Ishikawa (cell line): ENCODE measurements at regions not wholly inside any gene's neighbourhood (a gene's known extent, or its start where the extent isn't known, plus 50 kb on each side); places are given as distances from the start of the nearest gene placed in this dataset.

Source experiments
- CEBPB ChIP-seq: IDR thresholded peaks from 2 replicates; pipeline ENCODE4 v1.6.1; 2012
- CREB1 ChIP-seq: IDR thresholded peaks from 2 replicates; pipeline ENCODE4 v1.6.1; 2012; ENCODE audit warnings: low read depth
- EGR1 ChIP-seq: IDR thresholded peaks from 2 replicates; pipeline ENCODE4 v1.6.1; 2012
- EP300 ChIP-seq: IDR thresholded peaks from 2 replicates; pipeline ENCODE4 v1.6.1; 2012; ENCODE audit warnings: borderline replicate concordance
- FOXM1 ChIP-seq: IDR thresholded peaks from 2 replicates; pipeline ENCODE4 v1.6.1; 2012; ENCODE audit warnings: low read depth, borderline replicate concordance
- MAX ChIP-seq: IDR thresholded peaks from 2 replicates; pipeline ENCODE4 v1.6.1; 2012
- NFIC ChIP-seq: IDR thresholded peaks from 2 replicates; pipeline ENCODE4 v1.6.1; 2012
- RAD21 ChIP-seq: IDR thresholded peaks from 2 replicates; pipeline ENCODE4 v1.6.1; 2012; ENCODE audit warnings: low read depth
- REST ChIP-seq: IDR thresholded peaks from 2 replicates; pipeline ENCODE4 v1.6.1; 2012; ENCODE audit warnings: low read depth, mild to moderate bottlenecking
- TAF1 ChIP-seq: IDR thresholded peaks from 2 replicates; pipeline ENCODE4 v1.6.1; 2012; ENCODE audit warnings: low read depth, mild to moderate bottlenecking
- TCF12 ChIP-seq: IDR thresholded peaks from 2 replicates; pipeline ENCODE4 v1.6.1; 2012; ENCODE audit warnings: low read depth
- TEAD4 ChIP-seq: IDR thresholded peaks from 2 replicates; pipeline ENCODE4 v1.6.1; 2012
- USF1 ChIP-seq: IDR thresholded peaks from 2 replicates; pipeline ENCODE4 v1.6.1; 2012
- YY1 ChIP-seq: IDR thresholded peaks from 2 replicates; pipeline ENCODE4 v1.6.1; 2012; ENCODE audit warnings: low read depth
- ZBTB7A ChIP-seq: IDR thresholded peaks from 2 replicates; pipeline ENCODE4 v1.6.1; 2012; ENCODE audit warnings: low read depth

GRCh38 chr1:30329263-30329753 is 394.1 kb downstream of the MATN1 start:
- TF ChIP-seq MAX = no peak
- no peak for TF ChIP-seq YY1
- TF ChIP-seq RAD21 = no peak
- TF ChIP-seq TEAD4 = no peak
- TF ChIP-seq USF1 = no peak
- no peak for TF ChIP-seq FOXM1
- no peak for TF ChIP-seq NFIC
- no peak for TF ChIP-seq CREB1
- TF ChIP-seq ZBTB7A = no peak
- no peak for TF ChIP-seq TCF12
- no peak for TF ChIP-seq REST
- no peak for TF ChIP-seq EP300
- no peak for TF ChIP-seq TAF1
- no peak for TF ChIP-seq CEBPB
- no peak for TF ChIP-seq EGR1

- no peak for TF ChIP-seq EP300
Observed at GRCh38 chr1:30328401-30329262, 394.8 kb downstream of the MATN1 start.

- no peak for TF ChIP-seq EP300
Observed at GRCh38 chr1:30328100-30328370, 395.4 kb downstream of the MATN1 start.

GRCh38 chr1:30327370-30328099 is 395.9 kb downstream of the MATN1 start:
- TF ChIP-seq NFIC = no peak
- TF ChIP-seq USF1 = no peak
- TF ChIP-seq REST = no peak
- no peak for TF ChIP-seq MAX
- TF ChIP-seq FOXM1 = no peak
- TF ChIP-seq CREB1 = no peak
- TF ChIP-seq ZBTB7A = no peak

GRCh38 chr1:30325999-30326398 is 397.4 kb downstream of the MATN1 start:
- TF ChIP-seq EP300 (no peak), FOXM1 (no peak), CEBPB (no peak), YY1 (no peak), NFIC (no peak), TCF12 (no peak), TEAD4 (no peak), REST (no peak), EGR1 (no peak), RAD21 (no peak), TAF1 (no peak), MAX (no peak), USF1 (no peak), ZBTB7A (no peak), CREB1 (no peak)
